ENCODE measurements at regions not wholly inside any gene's neighbourhood (a gene's known extent, or its start where the extent isn't known, plus 50 kb on each side); places are given as distances from the start of the nearest gene placed in this dataset.

DNA sequence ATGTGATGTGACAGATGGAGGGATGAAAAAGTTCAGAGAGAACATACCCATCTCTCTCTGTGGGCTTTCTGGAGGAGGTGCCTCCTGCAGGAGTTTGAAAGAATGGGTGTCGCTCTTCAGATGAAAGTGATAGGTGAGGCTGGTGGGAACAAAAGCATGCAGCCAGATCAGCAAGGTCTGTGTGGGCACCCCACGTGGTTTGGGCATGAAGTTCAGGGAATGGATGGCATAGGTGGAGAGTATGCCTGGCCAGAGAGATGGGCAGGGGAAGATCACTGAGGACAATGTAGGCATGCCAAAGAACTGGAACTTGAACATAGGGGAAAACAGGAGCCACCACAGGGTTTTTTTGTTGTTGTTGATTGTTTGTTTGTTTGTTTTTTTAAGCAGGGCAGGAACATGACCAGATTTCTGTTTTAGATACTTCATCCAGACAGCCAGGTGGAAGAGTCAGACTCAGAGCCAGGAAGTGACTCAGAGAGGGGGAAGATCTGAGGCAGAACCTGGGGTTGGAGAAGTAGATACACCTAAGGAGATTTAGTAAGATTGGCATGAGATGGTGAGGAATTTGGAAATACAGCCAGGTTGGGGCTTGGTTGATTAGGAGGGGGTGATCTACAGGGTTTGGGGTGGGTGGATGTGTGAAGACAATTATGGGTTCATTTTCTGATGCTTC is 64.8 kb upstream of the CLSTN2 start:
- H3K4me1 ChIP-seq (ENCODE audit: control insufficient read depth, insufficient read depth, low read length, poor library complexity, severe bottlenecking): no peaks in the 10 kb centered on the region
- no peak overlapping the region for H3K4me3 Mint-ChIP-seq
- H3K27me3 ChIP-seq (ENCODE audit: control insufficient read depth, insufficient read depth, low read length): no peaks in the 10 kb centered on the region
- H3K27me3 Mint-ChIP-seq: no peaks in the 10 kb centered on the region
- H3K36me3 Mint-ChIP-seq: no peaks in the 10 kb centered on the region
- no peak for ATAC-seq (ENCODE audit: low read depth in 2 of 2)
- peaks cover 0 to 15% (median 4%) of the 10 kb centered on the region in 7 donors for H3K9me3 Mint-ChIP-seq
- H3K9me3 ChIP-seq (ENCODE audit: control insufficient read depth in 2 of 2, low read length in 2 of 2): no peaks in the 10 kb centered on the region
- no peaks in the 10 kb centered on the region for H3K36me3 ChIP-seq (ENCODE audit: control insufficient read depth, insufficient read depth, low read length)
- H3K27ac Mint-ChIP-seq: no peak overlapping the region
- no peak overlapping the region for H3K4me3 ChIP-seq (ENCODE audit: low read depth, low read length)
- no peak for DNase-seq
- H3K4me1 Mint-ChIP-seq: peaks cover 0 to 2% (median 0%) of the 10 kb centered on the region in 4 donors
- H3K27ac ChIP-seq (ENCODE audit: insufficient read depth, low read length, poor library complexity, severe bottlenecking): no peak overlapping the region

DNA sequence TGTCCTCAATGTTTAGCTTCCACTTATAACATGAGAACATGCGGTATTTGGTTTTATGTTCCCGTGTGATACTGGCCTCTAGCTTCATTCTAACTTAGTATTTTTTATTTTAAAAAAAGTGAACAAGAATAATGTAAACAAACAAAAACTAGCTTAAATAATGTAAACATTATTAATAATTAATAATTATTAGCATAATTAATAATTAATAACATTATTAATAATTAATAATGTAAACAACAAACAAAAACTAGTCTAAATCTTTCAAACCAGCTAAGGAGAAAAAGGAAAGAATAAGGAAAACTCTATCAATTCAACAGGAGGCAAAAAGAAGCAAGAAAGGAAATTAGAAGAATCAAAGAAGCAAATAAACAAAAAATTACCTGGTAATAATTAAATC is 66.2 kb upstream of the CLSTN2 start:
- ATAC-seq (ENCODE audit: low read depth in 2 of 2) (no peak), DNase-seq (no peak)
- Mint-ChIP-seq H3K4me3 (no peak overlapping the region), H3K36me3 (no peaks in the 10 kb centered on the region), H3K9me3 (peaks cover 0 to 9% (median 6%) of the 10 kb centered on the region in 7 donors), H3K27me3 (no peaks in the 10 kb centered on the region), H3K4me1 (peaks cover 0 to 2% (median 0%) of the 10 kb centered on the region in 4 donors), H3K27ac (no peak overlapping the region)
- Histone ChIP-seq H3K27ac (ENCODE audit: insufficient read depth, low read length, poor library complexity, severe bottlenecking) (no peak overlapping the region), H3K9me3 (ENCODE audit: control insufficient read depth in 2 of 2, low read length in 2 of 2) (no peaks in the 10 kb centered on the region), H3K4me1 (ENCODE audit: control insufficient read depth, insufficient read depth, low read length, poor library complexity, severe bottlenecking) (no peaks in the 10 kb centered on the region), H3K4me3 (ENCODE audit: low read depth, low read length) (no peak overlapping the region), H3K27me3 (ENCODE audit: control insufficient read depth, insufficient read depth, low read length) (no peaks in the 10 kb centered on the region), H3K36me3 (ENCODE audit: control insufficient read depth, insufficient read depth, low read length) (no peaks in the 10 kb centered on the region)

DNA sequence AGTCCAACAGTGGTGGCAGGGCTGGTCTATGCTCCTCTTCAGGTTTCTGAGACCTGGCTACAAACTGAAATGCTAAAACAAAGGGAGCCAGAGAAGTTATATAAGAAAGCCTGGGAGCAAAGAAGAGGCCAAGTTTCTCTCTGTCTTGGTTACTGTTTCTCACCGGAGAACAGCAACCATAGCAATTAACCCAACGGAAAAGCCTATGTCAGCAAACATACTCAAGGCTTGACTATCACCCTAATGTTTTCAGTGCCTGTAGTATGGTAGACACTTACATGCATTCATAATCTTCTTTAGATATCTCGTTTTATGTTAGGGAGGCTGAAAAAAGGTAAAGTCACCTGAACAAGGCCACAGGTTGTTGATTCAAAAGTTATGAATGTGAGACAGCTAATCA is 86.3 kb upstream of the CLSTN2 start:
- Mint-ChIP-seq H3K36me3 (no peaks in the 10 kb centered on the region), H3K9me3 (peaks cover 0 to 27% (median 5%) of the 10 kb centered on the region in 7 donors), H3K27me3 (no peaks in the 10 kb centered on the region), H3K27ac (no peak overlapping the region), H3K4me3 (no peak overlapping the region), H3K4me1 (no peaks in the 10 kb centered on the region)
- DNase-seq (no peak), ATAC-seq (ENCODE audit: low read depth in 2 of 2) (no peak)
- Histone ChIP-seq H3K27me3 (ENCODE audit: control insufficient read depth, insufficient read depth, low read length) (no peaks in the 10 kb centered on the region), H3K4me3 (ENCODE audit: low read depth, low read length) (no peak overlapping the region), H3K9me3 (ENCODE audit: control insufficient read depth in 2 of 2, low read length in 2 of 2) (no peaks in the 10 kb centered on the region), H3K36me3 (ENCODE audit: control insufficient read depth, insufficient read depth, low read length) (no peaks in the 10 kb centered on the region), H3K4me1 (ENCODE audit: control insufficient read depth, insufficient read depth, low read length, poor library complexity, severe bottlenecking) (no peaks in the 10 kb centered on the region), H3K27ac (ENCODE audit: insufficient read depth, low read length, poor library complexity, severe bottlenecking) (no peak overlapping the region)

DNA sequence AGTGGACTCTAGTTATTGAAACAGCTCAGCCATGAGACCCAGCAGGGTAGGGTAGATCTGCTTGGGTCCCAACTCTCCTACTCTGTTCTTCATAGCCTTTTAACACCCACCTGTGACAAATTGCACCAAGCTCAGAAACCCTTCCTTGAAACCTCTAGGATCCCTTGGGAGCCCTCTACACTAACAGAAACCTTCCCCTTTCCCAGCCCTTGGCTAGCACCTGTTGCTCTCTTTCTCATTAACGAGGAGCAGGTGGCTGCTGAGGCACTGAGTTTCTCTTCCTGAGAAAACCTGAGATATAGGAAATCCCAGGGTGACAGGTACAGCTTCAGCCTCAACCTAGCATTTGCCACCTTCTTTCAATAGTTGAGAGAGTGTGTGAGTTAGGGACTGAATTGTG is 88.3 kb upstream of the CLSTN2 start:
- Histone ChIP-seq H3K27me3 (ENCODE audit: control insufficient read depth, insufficient read depth, low read length) (no peaks in the 10 kb centered on the region), H3K36me3 (ENCODE audit: control insufficient read depth, insufficient read depth, low read length) (no peaks in the 10 kb centered on the region), H3K4me3 (ENCODE audit: low read depth, low read length) (no peak overlapping the region), H3K9me3 (ENCODE audit: control insufficient read depth in 2 of 2, low read length in 2 of 2) (no peaks in the 10 kb centered on the region), H3K4me1 (ENCODE audit: control insufficient read depth, insufficient read depth, low read length, poor library complexity, severe bottlenecking) (no peaks in the 10 kb centered on the region), H3K27ac (ENCODE audit: insufficient read depth, low read length, poor library complexity, severe bottlenecking) (no peak overlapping the region)
- Mint-ChIP-seq H3K4me1 (no peaks in the 10 kb centered on the region), H3K36me3 (no peaks in the 10 kb centered on the region), H3K4me3 (no peak overlapping the region), H3K9me3 (peaks cover 0 to 13% (median 7%) of the 10 kb centered on the region in 7 donors), H3K27ac (no peak overlapping the region), H3K27me3 (no peaks in the 10 kb centered on the region)
- no peak for ATAC-seq (ENCODE audit: low read depth in 2 of 2)
- DNase-seq: no peak

DNA sequence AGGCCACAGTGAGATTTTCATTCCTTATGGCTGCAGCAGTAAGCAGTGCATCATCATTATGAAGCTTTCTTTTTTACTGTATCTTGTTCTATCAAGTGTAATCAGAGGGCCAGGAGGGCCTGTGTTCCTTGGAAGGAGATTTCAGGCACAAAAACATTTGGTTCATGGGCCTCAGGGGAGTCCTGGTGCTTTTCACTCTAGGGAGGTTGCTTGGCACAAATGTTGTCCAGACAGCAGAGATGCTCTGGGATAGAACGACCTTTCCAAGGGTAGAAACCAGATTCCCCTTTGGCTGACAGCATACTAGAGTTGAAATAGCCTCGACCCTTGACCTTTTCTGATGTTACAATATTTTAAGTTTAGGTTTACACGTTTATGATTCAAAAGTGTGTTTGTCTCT is 95.3 kb upstream of the CLSTN2 start:
- Mint-ChIP-seq H3K9me3 (peaks cover 0 to 5% (median 3%) of the 10 kb centered on the region in 7 donors), H3K36me3 (no peaks in the 10 kb centered on the region), H3K4me3 (no peak overlapping the region), H3K27me3 (no peaks in the 10 kb centered on the region), H3K27ac (no peak overlapping the region), H3K4me1 (no peaks in the 10 kb centered on the region)
- Histone ChIP-seq H3K9me3 (ENCODE audit: control insufficient read depth in 2 of 2, low read length in 2 of 2) (no peaks in the 10 kb centered on the region), H3K36me3 (ENCODE audit: control insufficient read depth, insufficient read depth, low read length) (no peaks in the 10 kb centered on the region), H3K27ac (ENCODE audit: insufficient read depth, low read length, poor library complexity, severe bottlenecking) (no peak overlapping the region), H3K27me3 (ENCODE audit: control insufficient read depth, insufficient read depth, low read length) (no peaks in the 10 kb centered on the region), H3K4me3 (ENCODE audit: low read depth, low read length) (no peak overlapping the region), H3K4me1 (ENCODE audit: control insufficient read depth, insufficient read depth, low read length, poor library complexity, severe bottlenecking) (no peaks in the 10 kb centered on the region)
- DNase-seq: no peak
- ATAC-seq (ENCODE audit: low read depth in 2 of 2): no peak

DNA sequence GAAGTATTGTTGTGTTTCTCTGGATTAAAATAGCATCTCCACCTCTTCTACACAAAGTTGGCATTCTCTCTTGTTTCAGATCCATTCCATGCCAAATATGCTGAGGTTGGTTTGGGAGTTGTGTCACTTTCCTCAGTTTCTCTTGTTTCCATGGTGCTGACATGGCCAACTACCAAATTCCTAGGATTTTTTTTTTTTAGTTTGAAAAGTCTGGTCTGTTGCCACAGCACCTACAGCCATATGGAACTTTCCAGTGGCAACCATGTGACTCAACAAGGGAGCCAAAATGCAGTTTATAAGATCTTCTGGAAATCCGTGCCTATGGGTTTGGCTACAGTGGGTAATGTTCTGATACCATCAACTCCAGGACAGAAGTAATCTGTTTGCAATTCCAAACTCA is 96.0 kb upstream of the CLSTN2 start:
- ATAC-seq (ENCODE audit: low read depth in 2 of 2): no peak
- Mint-ChIP-seq H3K9me3 (peaks cover 0 to 5% (median 3%) of the 10 kb centered on the region in 7 donors), H3K27ac (no peak overlapping the region), H3K4me1 (no peaks in the 10 kb centered on the region), H3K27me3 (no peaks in the 10 kb centered on the region), H3K36me3 (no peaks in the 10 kb centered on the region), H3K4me3 (no peak overlapping the region)
- Histone ChIP-seq H3K36me3 (ENCODE audit: control insufficient read depth, insufficient read depth, low read length) (no peaks in the 10 kb centered on the region), H3K4me1 (ENCODE audit: control insufficient read depth, insufficient read depth, low read length, poor library complexity, severe bottlenecking) (no peaks in the 10 kb centered on the region), H3K27ac (ENCODE audit: insufficient read depth, low read length, poor library complexity, severe bottlenecking) (no peak overlapping the region), H3K9me3 (ENCODE audit: control insufficient read depth in 2 of 2, low read length in 2 of 2) (no peaks in the 10 kb centered on the region), H3K27me3 (ENCODE audit: control insufficient read depth, insufficient read depth, low read length) (no peaks in the 10 kb centered on the region), H3K4me3 (ENCODE audit: low read depth, low read length) (no peak overlapping the region)
- no peak for DNase-seq

DNA sequence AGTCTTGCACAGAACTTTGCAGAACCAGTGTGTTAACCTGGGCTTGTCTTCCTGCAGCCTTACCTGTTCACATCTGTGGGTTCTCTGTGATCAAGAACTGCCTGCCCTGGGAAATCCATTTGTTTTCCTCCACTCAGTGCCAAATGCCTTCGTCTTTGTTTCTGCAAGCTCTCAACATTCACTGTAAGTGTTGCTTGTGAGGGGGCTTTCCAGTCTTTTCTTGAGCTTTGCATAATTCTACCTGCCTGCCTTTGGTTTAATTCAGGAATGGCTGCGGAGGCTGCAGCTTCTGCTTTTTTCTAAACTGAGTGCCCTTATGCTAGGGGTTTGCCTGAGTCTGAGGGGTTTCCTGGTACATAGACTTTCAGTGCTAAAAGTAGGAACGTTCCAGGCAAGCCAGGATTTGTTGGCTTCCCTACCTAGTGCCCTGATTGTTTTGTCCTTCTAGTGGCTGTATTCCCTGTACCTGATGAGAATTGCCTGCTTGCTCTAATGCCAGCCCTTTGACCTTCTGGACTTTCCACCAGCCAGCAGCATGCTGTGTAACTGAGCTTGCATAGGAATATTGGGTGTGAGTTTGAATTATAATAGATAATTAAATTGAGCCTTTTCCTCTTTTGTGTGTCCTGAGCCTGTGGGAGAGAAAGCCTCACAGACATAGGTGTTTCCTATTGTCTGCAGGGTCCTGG is 96.6 kb upstream of the CLSTN2 start:
- Histone ChIP-seq H3K27ac (ENCODE audit: insufficient read depth, low read length, poor library complexity, severe bottlenecking) (no peak overlapping the region), H3K4me3 (ENCODE audit: low read depth, low read length) (no peak overlapping the region), H3K4me1 (ENCODE audit: control insufficient read depth, insufficient read depth, low read length, poor library complexity, severe bottlenecking) (no peaks in the 10 kb centered on the region), H3K27me3 (ENCODE audit: control insufficient read depth, insufficient read depth, low read length) (no peaks in the 10 kb centered on the region), H3K9me3 (ENCODE audit: control insufficient read depth in 2 of 2, low read length in 2 of 2) (no peaks in the 10 kb centered on the region), H3K36me3 (ENCODE audit: control insufficient read depth, insufficient read depth, low read length) (no peaks in the 10 kb centered on the region)
- Mint-ChIP-seq H3K9me3 (peaks cover 0 to 5% (median 3%) of the 10 kb centered on the region in 7 donors), H3K4me1 (no peaks in the 10 kb centered on the region), H3K27ac (no peak overlapping the region), H3K27me3 (no peaks in the 10 kb centered on the region), H3K36me3 (no peaks in the 10 kb centered on the region), H3K4me3 (no peak overlapping the region)
- ATAC-seq (ENCODE audit: low read depth in 2 of 2) (no peak), DNase-seq (no peak)

Data from CD4-positive, CD25-positive, alpha-beta regulatory T cell (primary cell).